CD8-positive, alpha-beta memory T cell (primary cell): ENCODE measurements at regions not wholly inside any gene's neighbourhood (a gene's known extent, or its start where the extent isn't known, plus 50 kb on each side); places are given as distances from the start of the nearest gene placed in this dataset.
A peak's percentile ranks its signal among the peaks of the same experiment; 100 is the strongest.

Experiments
- CTCF ChIA-PET: fragments of 350-600 bp; sonication (Branson Sonifier 250); formaldehyde crosslinking; loops from one replicate; lab custom pipeline; 2021; ENCODE audit warnings: antibody characterized with exemption; lab: Charles Lee
- POLR2A ChIA-PET: fragments of 350-600 bp; sonication (Branson Sonifier 250); formaldehyde crosslinking; loops from one replicate; lab custom pipeline; 2021; ENCODE audit warnings: antibody characterized with exemption; lab: Charles Lee
- DNase-seq, 5 donors: peaks; one replicate each; pipeline versions ENCODE4 v3.0.0 to v3.0.0-alpha.2; 2020 to 2022; ENCODE audit warnings: mixed read lengths in 1 of 5
- H3K27ac ChIP-seq: one replicate; pipeline ENCODE4 v1.7.0; 2013; ENCODE audit warnings: low read depth, mild to moderate bottlenecking, low read length, moderate library complexity
- H3K27me3 ChIP-seq: 2 replicates; pipeline ENCODE4 v1.7.0; 2013; ENCODE audit warnings: low read length, mild to moderate bottlenecking; ENCODE audit not compliant: insufficient read depth, poor library complexity, severe bottlenecking
- H3K36me3 ChIP-seq: 2 replicates; pipeline ENCODE4 v1.7.0; 2013; ENCODE audit warnings: mild to moderate bottlenecking, low read length, moderate library complexity; ENCODE audit not compliant: insufficient read depth
- H3K4me1 ChIP-seq: 2 replicates; pipeline ENCODE4 v1.7.0; 2013; ENCODE audit warnings: mild to moderate bottlenecking, low read length, moderate library complexity; ENCODE audit not compliant: insufficient read depth
- H3K4me3 ChIP-seq: 2 replicates; pipeline ENCODE4 v1.7.0; 2013; ENCODE audit warnings: mild to moderate bottlenecking, low read length
- H3K9me3 ChIP-seq: 2 replicates; pipeline ENCODE4 v1.7.0; 2013; ENCODE audit warnings: mild to moderate bottlenecking, low read length
- H3K27ac Mint-ChIP-seq, 8 donors: one replicate each; pipeline ENCODE4 v1.8.0; 2020 to 2021; ENCODE audit warnings: mixed read lengths in 8 of 8, mild to moderate bottlenecking in 6 of 8, inconsistent platforms in 3 of 8, moderate library complexity in 3 of 8
- H3K27me3 Mint-ChIP-seq, 2 donors: one replicate each; pipeline ENCODE4 v1.8.0; 2020 to 2021; ENCODE audit warnings: mixed read lengths in 2 of 2, mild to moderate bottlenecking in 1 of 2, moderate library complexity in 1 of 2
- H3K36me3 Mint-ChIP-seq, 3 donors: one replicate each; pipeline ENCODE4 v1.8.0; 2020 to 2021; ENCODE audit warnings: mixed read lengths in 3 of 3, inconsistent platforms in 1 of 3, mild to moderate bottlenecking in 1 of 3
- H3K4me1 Mint-ChIP-seq, 3 donors: one replicate each; pipeline ENCODE4 v1.8.0; 2020 to 2021; ENCODE audit warnings: mixed read lengths in 3 of 3, inconsistent platforms in 1 of 3, mild to moderate bottlenecking in 1 of 3
- H3K4me3 Mint-ChIP-seq, 7 donors: one replicate each; pipeline ENCODE4 v1.8.0; 2020 to 2021; ENCODE audit warnings: mixed read lengths in 7 of 7, mild to moderate bottlenecking in 6 of 7, moderate library complexity in 4 of 7, inconsistent platforms in 2 of 7
- H3K9me3 Mint-ChIP-seq, 5 donors: one replicate each; pipeline ENCODE4 v1.8.0; 2020 to 2022; ENCODE audit warnings: mixed read lengths in 5 of 5, mild to moderate bottlenecking in 3 of 5, moderate library complexity in 2 of 5, inconsistent platforms in 1 of 5

DNA sequence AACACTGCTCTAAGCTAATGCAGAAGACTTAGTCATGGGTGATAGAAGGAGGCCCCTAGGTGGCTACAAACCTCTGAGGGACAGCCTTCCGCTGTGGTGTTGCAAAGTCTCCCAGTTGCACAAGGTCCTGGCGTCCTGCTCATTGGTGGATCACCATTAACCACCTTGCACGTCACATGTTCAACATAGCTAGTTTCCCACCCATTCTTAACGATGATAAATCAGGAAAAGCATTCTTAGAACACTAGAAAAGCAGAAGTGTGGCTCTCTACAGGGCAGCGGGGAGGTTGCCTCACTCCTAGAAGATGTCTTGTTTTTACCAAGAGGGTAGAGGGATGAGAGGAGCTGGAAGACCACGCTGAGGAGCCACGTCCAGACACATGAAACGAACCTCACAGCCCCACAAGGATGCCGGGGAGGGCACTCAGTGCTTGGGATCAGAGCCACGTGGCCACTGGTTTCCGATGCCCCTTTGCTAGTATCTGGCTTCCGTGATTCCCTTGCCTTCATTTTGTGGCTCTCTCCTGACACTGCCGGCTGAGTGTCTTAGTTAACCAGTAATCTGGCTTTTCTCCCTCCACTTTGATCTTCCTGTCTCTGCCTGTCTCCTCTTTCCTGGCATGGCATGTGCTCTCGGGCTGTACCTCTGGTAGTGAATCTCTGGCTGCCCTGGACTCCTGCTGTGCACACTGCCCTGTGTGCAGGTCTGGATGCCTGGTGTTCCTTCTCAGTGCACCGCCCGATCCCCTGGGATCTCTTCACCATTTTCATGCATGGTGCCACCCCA lies 91.4 kb upstream of the NEDD9 start:
- no peaks in the 10 kb centered on the region for H3K27me3 ChIP-seq
- peaks cover 6% of the 10 kb centered on the region for H3K4me1 ChIP-seq
- ChIA-PET POLR2A (no interaction called here), CTCF (no interaction called here)
- no peaks in the 10 kb centered on the region for H3K9me3 Mint-ChIP-seq
- no peaks in the 10 kb centered on the region for H3K36me3 ChIP-seq
- peaks cover 49 to 83% (median 59%) of the 10 kb centered on the region in 3 donors for H3K4me1 Mint-ChIP-seq
- H3K4me3 ChIP-seq: no peak overlapping the region
- no peaks in the 10 kb centered on the region for H3K9me3 ChIP-seq
- DNase-seq: no peak
- no peak overlapping the region for H3K4me3 Mint-ChIP-seq
- H3K27ac ChIP-seq: no peak overlapping the region
- H3K27ac Mint-ChIP-seq: peak overlapping the region in 5 of 8 donors; percentile 40 to 83 (median 66)
- no peaks in the 10 kb centered on the region for H3K27me3 Mint-ChIP-seq
- H3K36me3 Mint-ChIP-seq: peaks cover 8 to 62% (median 35%) of the 10 kb centered on the region in 3 donors

DNA sequence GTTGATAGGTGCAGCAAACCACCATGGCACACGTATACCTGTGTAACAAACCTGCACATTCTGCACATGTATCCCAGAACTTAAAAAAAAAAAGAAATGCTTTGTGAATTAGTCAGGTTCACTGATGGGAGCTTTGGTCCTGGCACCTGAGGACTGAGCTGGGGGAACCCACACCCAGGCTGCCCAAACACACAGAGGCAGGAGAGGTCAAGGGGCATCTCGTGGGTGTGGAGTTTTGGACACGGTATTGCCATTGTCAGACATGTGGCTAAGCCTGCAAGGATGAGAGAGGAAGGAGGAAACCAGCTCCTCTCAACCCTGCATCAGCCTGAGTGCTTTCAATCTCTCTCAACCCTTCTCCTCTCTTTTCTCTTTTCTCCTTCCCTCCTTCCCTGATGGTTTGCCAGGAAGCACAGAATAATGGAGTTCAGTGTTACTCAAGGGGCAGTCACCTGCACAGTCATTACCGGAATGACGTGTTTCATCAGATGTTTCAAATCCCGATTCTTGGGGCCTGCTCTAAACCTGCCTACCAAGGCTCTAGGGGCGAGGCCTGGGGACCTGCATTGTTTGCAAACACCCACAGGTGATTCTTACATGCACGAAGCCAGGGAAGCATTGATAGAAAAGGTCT lies 89.9 kb upstream of the NEDD9 start:
- Mint-ChIP-seq H3K27me3 (no peaks in the 10 kb centered on the region), H3K4me3 (no peak overlapping the region), H3K36me3 (peaks cover 8 to 57% (median 30%) of the 10 kb centered on the region in 3 donors), H3K4me1 (peaks cover 53 to 86% (median 67%) of the 10 kb centered on the region in 3 donors), H3K27ac (peak overlapping the region; percentile 10 to 84 (median 56)), H3K9me3 (no peaks in the 10 kb centered on the region)
- no peaks in the 10 kb centered on the region for H3K27me3 ChIP-seq
- H3K4me3 ChIP-seq: no peak overlapping the region
- peaks cover 6% of the 10 kb centered on the region for H3K36me3 ChIP-seq
- no peak overlapping the region for H3K27ac ChIP-seq
- POLR2A ChIA-PET: no interaction called here
- H3K4me1 ChIP-seq: peaks cover 8% of the 10 kb centered on the region
- DNase-seq: no peak
- no peaks in the 10 kb centered on the region for H3K9me3 ChIP-seq
- CTCF ChIA-PET: interaction anchor here (1.0 kb wide), 1 partner anchor 20 kb away, joined by 4 read pairs; no protein-coding TSS in a partner anchor

DNA sequence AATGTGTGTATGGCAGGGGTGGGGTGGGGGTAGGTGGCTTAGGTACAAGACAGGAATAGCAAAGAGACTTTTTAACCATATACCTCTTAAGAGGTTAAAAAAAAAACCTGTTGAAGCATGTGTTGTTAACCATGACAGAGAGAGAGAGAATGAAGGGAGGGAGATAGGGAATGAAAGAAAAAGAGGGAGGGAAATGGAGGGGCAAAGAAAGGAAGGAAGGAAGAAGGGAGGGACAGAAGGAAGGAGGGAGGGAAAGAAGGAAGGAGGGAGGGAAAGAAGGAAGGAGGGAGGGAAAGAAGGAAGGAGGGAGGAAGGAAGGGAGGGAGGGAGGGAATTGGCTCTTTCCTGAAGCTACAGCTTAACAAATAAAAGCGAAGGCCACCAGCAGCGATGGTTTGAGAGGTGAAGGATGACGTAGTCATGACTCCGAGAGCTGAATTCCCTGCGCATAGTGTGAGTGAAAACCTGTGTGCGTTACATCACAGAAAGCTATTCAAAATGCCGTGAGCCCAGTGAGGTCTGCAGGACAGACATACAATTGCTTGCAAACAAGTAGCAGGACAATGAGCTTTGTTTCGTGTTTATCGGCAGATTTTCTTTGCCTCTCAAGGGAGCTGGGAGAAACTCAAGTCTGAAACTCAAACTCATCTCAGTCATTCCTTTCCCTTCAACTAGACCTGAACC lies 88.6 kb upstream of the NEDD9 start:
- H3K4me1 Mint-ChIP-seq: peaks cover 55 to 80% (median 69%) of the 10 kb centered on the region in 3 donors
- Histone ChIP-seq H3K36me3 (peaks cover 6% of the 10 kb centered on the region), H3K9me3 (no peaks in the 10 kb centered on the region), H3K4me3 (no peak overlapping the region), H3K4me1 (peaks cover 8% of the 10 kb centered on the region), H3K27ac (no peak overlapping the region), H3K27me3 (no peaks in the 10 kb centered on the region)
- peak overlapping the region in 6 of 8 donors; percentile 18 to 87 (median 62) for H3K27ac Mint-ChIP-seq
- ChIA-PET CTCF (interaction anchor here (1.0 kb wide), 1 partner anchor 19 kb away, joined by 4 read pairs; no protein-coding TSS in a partner anchor), POLR2A (no interaction called here)
- no peaks in the 10 kb centered on the region for H3K27me3 Mint-ChIP-seq
- H3K4me3 Mint-ChIP-seq: no peak overlapping the region
- H3K36me3 Mint-ChIP-seq: peaks cover 11 to 60% (median 32%) of the 10 kb centered on the region in 3 donors
- no peak for DNase-seq
- H3K9me3 Mint-ChIP-seq: no peaks in the 10 kb centered on the region

DNA sequence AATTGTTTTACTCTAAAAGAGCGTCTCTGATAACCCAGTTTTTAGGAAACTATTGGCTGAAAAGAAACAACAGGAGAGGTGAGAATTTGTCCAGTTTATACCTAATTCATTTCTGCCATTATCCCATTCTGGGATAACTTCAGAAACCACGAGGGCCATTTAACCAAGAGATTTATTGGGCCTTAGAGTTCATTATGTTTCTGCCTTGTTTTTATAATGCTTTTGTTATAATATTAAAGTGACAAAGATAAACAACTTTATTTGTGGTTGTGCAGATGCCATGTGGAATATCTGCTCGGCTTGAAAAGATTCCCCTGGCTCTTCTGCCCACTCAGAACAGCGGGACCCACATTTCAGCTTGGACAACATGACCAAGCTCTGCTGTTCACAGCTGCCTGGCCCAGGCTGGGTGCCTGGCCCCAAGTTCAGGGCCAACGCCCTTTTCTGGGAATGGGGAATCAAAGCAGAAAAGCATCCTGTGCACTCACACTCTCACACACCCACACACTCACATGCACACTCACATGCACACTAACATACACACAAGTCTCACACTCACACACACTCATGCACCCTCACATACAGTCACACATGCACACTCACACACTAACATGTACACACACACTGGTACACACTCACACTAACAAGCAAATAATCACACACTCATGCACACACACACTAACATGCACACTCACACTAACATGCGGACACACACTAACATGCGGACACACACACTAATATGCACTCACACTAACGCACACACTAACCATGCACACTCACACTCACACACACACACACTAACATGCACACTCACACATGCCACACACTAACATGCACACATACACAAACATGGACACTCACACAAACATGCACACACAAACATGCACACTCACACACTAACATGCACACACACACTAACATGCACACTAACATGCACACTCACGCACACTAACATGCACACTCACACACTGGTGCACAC lies 86.7 kb upstream of the NEDD9 start:
- DNase-seq: no peak
- Histone ChIP-seq H3K9me3 (no peaks in the 10 kb centered on the region), H3K27me3 (no peaks in the 10 kb centered on the region), H3K36me3 (peaks cover 6% of the 10 kb centered on the region), H3K4me3 (no peak overlapping the region), H3K4me1 (peaks cover 8% of the 10 kb centered on the region), H3K27ac (peak overlapping the region; percentile 14)
- H3K4me3 Mint-ChIP-seq: peak overlapping the region in 4 of 7 donors; percentile 19 to 51 (median 28)
- H3K27me3 Mint-ChIP-seq: no peaks in the 10 kb centered on the region
- H3K27ac Mint-ChIP-seq: peak overlapping the region; percentile 72 to 98 (median 91)
- CTCF ChIA-PET: interaction anchor here (1.0 kb wide), 1 partner anchor 146 kb away, joined by 3 read pairs; no protein-coding TSS in a partner anchor
- H3K4me1 Mint-ChIP-seq: peaks cover 51 to 64% (median 62%) of the 10 kb centered on the region in 3 donors
- no peaks in the 10 kb centered on the region for H3K9me3 Mint-ChIP-seq
- POLR2A ChIA-PET: no interaction called here
- H3K36me3 Mint-ChIP-seq: peaks cover 7 to 59% (median 27%) of the 10 kb centered on the region in 3 donors

DNA sequence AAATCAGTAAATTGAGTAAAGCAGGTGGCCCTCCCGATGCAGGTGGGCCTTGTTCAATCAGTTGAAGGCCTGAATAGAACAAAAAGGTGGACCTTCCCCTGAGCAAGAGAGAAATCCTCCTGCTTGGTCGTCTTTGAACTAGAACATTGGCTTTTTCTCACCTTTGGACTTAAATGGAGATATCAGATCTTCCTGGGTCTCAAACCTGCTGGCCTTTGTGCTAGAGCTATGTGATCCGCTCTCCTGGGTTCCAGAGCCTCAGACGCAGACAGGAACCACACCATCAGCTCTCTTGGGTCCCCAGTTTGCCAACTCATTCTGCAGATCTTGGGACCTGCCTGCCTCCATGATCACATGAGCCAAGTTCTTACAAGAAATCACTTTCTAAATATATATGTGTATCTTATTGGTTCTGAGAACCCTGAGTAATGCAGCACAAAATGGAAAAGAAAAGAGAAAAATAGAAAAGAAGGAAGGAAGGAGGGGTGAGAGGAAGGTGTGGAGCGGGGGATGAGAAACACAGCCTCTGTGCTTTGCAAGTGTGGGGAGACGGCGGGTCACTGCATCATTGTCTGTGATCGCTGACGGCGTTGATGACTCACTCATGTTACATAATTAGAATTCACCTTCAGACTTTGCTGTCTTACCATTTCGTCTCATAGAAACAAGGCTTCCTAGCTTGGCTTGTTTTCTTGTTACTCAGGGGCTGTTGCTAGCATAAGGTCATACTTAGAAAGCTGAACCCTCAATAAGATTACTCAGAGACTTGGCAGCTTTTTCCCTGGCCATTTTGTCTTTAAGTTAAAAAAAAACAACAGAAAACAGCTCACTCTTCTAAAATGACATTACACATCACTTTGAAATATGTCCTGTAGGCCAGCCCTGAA lies 85.7 kb upstream of the NEDD9 start:
- Histone ChIP-seq H3K4me3 (no peak overlapping the region), H3K9me3 (no peaks in the 10 kb centered on the region), H3K27ac (peak overlapping the region; percentile 43), H3K27me3 (no peaks in the 10 kb centered on the region), H3K4me1 (peaks cover 8% of the 10 kb centered on the region), H3K36me3 (peaks cover 6% of the 10 kb centered on the region)
- ChIA-PET CTCF (interaction anchor here (1.0 kb wide), 1 partner anchor 145 kb away, joined by 3 read pairs; no protein-coding TSS in a partner anchor), POLR2A (no interaction called here)
- H3K4me3 Mint-ChIP-seq: peak overlapping the region in 6 of 7 donors; percentile 0 to 19 (median 1)
- H3K36me3 Mint-ChIP-seq: peaks cover 8 to 56% (median 30%) of the 10 kb centered on the region in 3 donors
- peak overlapping the region; percentile 72 to 98 (median 91) for H3K27ac Mint-ChIP-seq
- H3K27me3 Mint-ChIP-seq: no peaks in the 10 kb centered on the region
- no peaks in the 10 kb centered on the region for H3K9me3 Mint-ChIP-seq
- peaks cover 51 to 63% (median 57%) of the 10 kb centered on the region in 3 donors for H3K4me1 Mint-ChIP-seq
- DNase-seq: peak; percentile 12 to 88 (median 61)

DNA sequence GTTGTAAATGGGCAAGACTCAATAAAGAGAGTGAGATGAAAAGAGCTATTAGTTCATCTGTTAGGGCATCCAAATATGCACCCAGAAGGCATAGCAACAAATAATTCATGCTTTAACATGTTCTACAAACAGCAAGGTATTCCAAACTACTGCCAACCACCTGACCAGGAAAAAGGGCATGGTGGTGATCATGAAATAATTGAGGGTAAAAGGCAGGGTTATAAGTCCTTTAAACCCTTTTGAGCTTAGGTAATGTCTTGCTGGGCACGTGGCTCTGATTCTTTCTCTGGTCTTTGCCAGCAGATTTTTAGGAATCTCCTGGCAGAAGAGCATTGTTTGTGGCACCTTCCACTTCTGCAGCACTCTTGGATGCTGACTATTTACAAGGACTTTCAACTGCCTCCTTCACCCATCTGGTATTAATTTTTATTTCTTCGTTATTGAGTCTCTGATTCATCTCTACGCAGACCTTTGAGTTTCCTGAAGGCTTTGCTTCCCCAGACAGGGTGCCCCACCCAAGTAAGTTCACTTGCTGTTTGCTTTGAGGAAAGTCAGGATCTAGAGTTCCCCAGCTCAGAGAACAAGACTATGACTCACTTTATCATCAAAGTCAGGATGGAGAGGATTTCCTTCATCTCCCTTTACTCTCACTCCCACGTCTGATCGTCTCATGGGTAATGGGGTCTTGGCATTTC lies 83.4 kb upstream of the NEDD9 start:
- no peaks in the 10 kb centered on the region for H3K27me3 ChIP-seq
- Mint-ChIP-seq H3K27me3 (no peaks in the 10 kb centered on the region), H3K36me3 (peaks cover 15 to 56% (median 31%) of the 10 kb centered on the region in 3 donors), H3K9me3 (no peaks in the 10 kb centered on the region), H3K27ac (peak overlapping the region in 7 of 8 donors; percentile 14 to 95 (median 66)), H3K4me1 (peaks cover 57 to 65% (median 63%) of the 10 kb centered on the region in 3 donors), H3K4me3 (no peak overlapping the region)
- ChIA-PET CTCF (no interaction called here), POLR2A (no interaction called here)
- H3K4me1 ChIP-seq: peaks cover 8% of the 10 kb centered on the region
- no peaks in the 10 kb centered on the region for H3K9me3 ChIP-seq
- H3K4me3 ChIP-seq: no peak overlapping the region
- no peak for DNase-seq
- H3K36me3 ChIP-seq: peaks cover 9% of the 10 kb centered on the region
- no peak overlapping the region for H3K27ac ChIP-seq
